ENCODE measurements at regions not wholly inside any gene's neighbourhood (a gene's known extent, or its start where the extent isn't known, plus 50 kb on each side); places are given as distances from the start of the nearest gene placed in this dataset.
"Not testable (repeated sequence)": the region's sequence is repeated elsewhere in the genome, so short reads cannot be mapped to it uniquely, and the experiment has no call there.

- no peak for DNase-seq (ENCODE audit: low read depth in 2 of 2)
Observed at GRCh38 chr12:62170241-62170640, 90.0 kb upstream of the USP15 start.

- no peak for DNase-seq (ENCODE audit: low read depth in 2 of 2)
Observed at GRCh38 chr12:62190689-62191490, 69.3 kb upstream of the USP15 start.

GRCh38 chr12:62191491-62192179 lies 68.6 kb upstream of the USP15 start:
- no peak for DNase-seq (ENCODE audit: low read depth in 2 of 2)

GRCh38 chr12:62192180-62192902 lies 67.9 kb upstream of the USP15 start:
- peak in 1 of 2 donors; percentile 8 for DNase-seq (ENCODE audit: low read depth in 2 of 2)

GRCh38 chr12:62192903-62193250 lies 67.3 kb upstream of the USP15 start:
- no peak for DNase-seq (ENCODE audit: low read depth in 2 of 2)

- DNase-seq (ENCODE audit: low read depth in 2 of 2): no peak
Observed at GRCh38 chr12:62194031-62194430, 66.2 kb upstream of the USP15 start.

- no peak for DNase-seq (ENCODE audit: low read depth in 2 of 2)
Observed at GRCh38 chr12:62194616-62195015, 65.6 kb upstream of the USP15 start.

GRCh38 chr12:62196146-62196545 lies 64.1 kb upstream of the USP15 start:
- no peak for DNase-seq (ENCODE audit: low read depth in 2 of 2)

- not testable (repeated sequence) for DNase-seq (ENCODE audit: low read depth in 2 of 2)
Observed at GRCh38 chr12:62202861-62203260, 57.3 kb upstream of the USP15 start.

- DNase-seq (ENCODE audit: low read depth in 2 of 2): no peak
Observed at GRCh38 chr12:62205346-62205745, 54.9 kb upstream of the USP15 start.

GRCh38 chr12:62207248-62207647 lies 53.0 kb upstream of the USP15 start:
- no peak for DNase-seq (ENCODE audit: low read depth in 2 of 2)
